Cardiac muscle cell (in vitro differentiated cells and primary cell): ENCODE measurements at regions not wholly inside any gene's neighbourhood (a gene's known extent, or its start where the extent isn't known, plus 50 kb on each side); places are given as distances from the start of the nearest gene placed in this dataset.
A peak's percentile ranks its signal among the peaks of the same experiment; 100 is the strongest.

Source experiments
- DNase-seq, 2 donors: peaks; one replicate each; pipeline versions ENCODE4 v3.0.0 to v3.0.0-alpha.2; 2010 to 2017; ENCODE audit warnings: low read depth in 1 of 2, low spot score in 1 of 2
- H3K27ac ChIP-seq: fragments of 200-600 bp; sonication (generic); 2 replicates; pipeline ENCODE4 v1.5.1; 2016
- H3K27me3 ChIP-seq: fragments of 200-600 bp; sonication (generic); 2 replicates; pipeline ENCODE4 v1.6.0; 2016; ENCODE audit warnings: control low read depth
- H3K36me3 ChIP-seq: fragments of 200-600 bp; sonication (generic); 2 replicates; pipeline ENCODE4 v1.5.1; 2016; ENCODE audit warnings: control low read depth
- H3K4me1 ChIP-seq: fragments of 200-600 bp; sonication (generic); 2 replicates; pipeline ENCODE4 v1.8.1; 2017; ENCODE audit warnings: low read depth, mild to moderate bottlenecking, mixed run types
- H3K4me3 ChIP-seq: fragments of 200-600 bp; sonication (generic); 2 replicates; pipeline ENCODE4 v1.5.1; 2016; ENCODE audit warnings: mild to moderate bottlenecking
- H3K9me3 ChIP-seq: fragments of 200-600 bp; sonication (generic); 2 replicates; pipeline ENCODE4 v1.5.1; 2017; ENCODE audit warnings: low read depth, mild to moderate bottlenecking, control low read depth
- TF ChIP-seq, protein P1 (sequence below): IDR thresholded peaks from 2 replicates; pipeline ENCODE4 v1.5.1; 2012; ENCODE audit warnings: low read depth, mild to moderate bottlenecking, low read length

DNA sequence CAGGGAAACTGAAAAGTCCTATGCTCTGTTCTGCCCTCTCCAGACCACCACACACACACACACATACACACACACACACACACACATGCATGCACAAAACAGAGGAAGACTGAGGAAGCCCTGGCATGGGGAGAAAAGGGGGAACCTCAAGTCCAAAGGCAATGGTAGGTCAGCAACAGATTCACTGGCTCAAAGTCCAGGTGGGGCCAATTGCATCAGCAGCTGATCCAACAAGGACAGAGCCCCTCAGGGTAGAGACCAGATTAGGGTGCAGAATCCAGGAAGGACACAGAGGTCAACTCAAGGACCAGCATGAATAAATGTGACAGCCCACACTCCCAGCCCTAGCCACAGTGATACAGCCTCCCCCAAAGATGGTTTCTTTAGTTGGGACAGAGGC, 425.0 kb upstream of the SOX5 start:
- DNase-seq = no peak
- no peaks in the 10 kb centered on the region for H3K9me3 ChIP-seq

DNA sequence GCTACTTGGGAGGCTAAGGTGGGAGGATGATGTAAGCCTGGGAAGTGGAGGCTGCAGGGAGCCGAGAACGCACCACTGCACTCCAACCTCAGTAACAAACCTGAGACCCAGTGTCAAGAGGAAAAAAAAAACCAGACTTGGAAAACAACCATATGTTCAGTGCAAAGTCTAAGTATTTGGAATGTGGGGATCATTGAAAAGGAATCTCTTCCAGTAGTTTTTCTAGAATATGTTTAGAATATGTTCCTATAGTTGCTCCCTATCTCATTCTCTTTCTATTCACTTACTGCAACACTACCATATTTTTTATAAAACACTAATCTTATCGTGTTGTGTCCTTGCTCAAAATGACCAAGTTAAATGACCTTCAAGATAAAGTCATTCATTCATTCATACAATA, 423.5 kb upstream of the SOX5 start:
- TF ChIP-seq, protein P1, sequence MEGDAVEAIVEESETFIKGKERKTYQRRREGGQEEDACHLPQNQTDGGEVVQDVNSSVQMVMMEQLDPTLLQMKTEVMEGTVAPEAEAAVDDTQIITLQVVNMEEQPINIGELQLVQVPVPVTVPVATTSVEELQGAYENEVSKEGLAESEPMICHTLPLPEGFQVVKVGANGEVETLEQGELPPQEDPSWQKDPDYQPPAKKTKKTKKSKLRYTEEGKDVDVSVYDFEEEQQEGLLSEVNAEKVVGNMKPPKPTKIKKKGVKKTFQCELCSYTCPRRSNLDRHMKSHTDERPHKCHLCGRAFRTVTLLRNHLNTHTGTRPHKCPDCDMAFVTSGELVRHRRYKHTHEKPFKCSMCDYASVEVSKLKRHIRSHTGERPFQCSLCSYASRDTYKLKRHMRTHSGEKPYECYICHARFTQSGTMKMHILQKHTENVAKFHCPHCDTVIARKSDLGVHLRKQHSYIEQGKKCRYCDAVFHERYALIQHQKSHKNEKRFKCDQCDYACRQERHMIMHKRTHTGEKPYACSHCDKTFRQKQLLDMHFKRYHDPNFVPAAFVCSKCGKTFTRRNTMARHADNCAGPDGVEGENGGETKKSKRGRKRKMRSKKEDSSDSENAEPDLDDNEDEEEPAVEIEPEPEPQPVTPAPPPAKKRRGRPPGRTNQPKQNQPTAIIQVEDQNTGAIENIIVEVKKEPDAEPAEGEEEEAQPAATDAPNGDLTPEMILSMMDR = no peak
- Histone ChIP-seq H3K9me3 (no peaks in the 10 kb centered on the region), H3K36me3 (no peaks in the 10 kb centered on the region), H3K4me3 (no peak overlapping the region), H3K27ac (no peak overlapping the region), H3K4me1 (peaks cover 4% of the 10 kb centered on the region), H3K27me3 (no peaks in the 10 kb centered on the region)
- DNase-seq = no peak

More for the DNA sequence above, 425.0 kb upstream of the SOX5 start:
- Histone ChIP-seq H3K4me1 (peaks cover 9% of the 10 kb centered on the region), H3K27me3 (no peaks in the 10 kb centered on the region), H3K36me3 (no peaks in the 10 kb centered on the region), H3K4me3 (no peak overlapping the region), H3K27ac (no peak overlapping the region)
- TF ChIP-seq, protein P1 = no peak

DNA sequence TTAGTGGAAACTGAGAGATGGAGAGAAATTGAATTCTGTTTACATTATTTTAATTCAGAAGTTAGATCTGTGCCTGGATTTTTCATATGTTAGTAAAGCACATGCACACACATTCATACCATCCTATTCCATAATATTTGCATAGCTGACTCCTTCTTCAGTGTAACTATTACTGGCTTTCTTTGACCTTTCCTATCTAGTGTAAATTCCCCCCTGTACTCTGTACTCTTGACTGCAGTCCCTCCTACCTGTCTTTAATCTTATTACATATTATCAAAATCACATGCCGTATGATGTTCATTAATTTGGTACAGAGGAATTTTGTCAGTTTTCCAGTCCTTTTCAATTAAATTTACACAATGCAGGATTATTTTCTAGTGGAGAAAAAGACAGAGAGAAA, 417.0 kb upstream of the SOX5 start:
- Histone ChIP-seq H3K4me3 (no peak overlapping the region), H3K9me3 (no peaks in the 10 kb centered on the region), H3K36me3 (no peaks in the 10 kb centered on the region), H3K27ac (no peak overlapping the region), H3K4me1 (peaks cover 2% of the 10 kb centered on the region), H3K27me3 (no peaks in the 10 kb centered on the region)
- DNase-seq = no peak
- TF ChIP-seq, protein P1 = no peak

DNA sequence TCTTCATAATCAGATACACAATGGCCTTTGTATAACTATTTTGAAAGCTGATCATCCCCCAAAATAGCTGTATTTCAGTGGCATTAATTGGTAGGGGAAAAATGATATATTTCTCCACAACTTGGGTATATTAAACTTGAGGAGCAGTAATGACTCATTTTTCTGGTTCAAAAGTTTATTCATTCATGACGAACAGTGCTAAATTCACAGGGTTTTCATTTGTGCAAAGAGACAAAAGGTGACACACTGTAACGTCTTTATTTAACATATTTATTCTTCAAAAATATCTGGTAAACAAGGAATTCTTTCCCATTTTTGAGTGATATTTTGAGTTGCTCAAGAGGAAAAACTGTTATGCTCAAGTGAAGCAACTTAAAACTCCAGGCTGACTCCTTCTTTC, 415.5 kb upstream of the SOX5 start:
- Histone ChIP-seq H3K27ac (no peak overlapping the region), H3K36me3 (no peaks in the 10 kb centered on the region), H3K4me3 (no peak overlapping the region), H3K4me1 (peaks cover 2% of the 10 kb centered on the region), H3K9me3 (no peaks in the 10 kb centered on the region), H3K27me3 (no peaks in the 10 kb centered on the region)
- DNase-seq = no peak
- TF ChIP-seq, protein P1 = no peak

DNA sequence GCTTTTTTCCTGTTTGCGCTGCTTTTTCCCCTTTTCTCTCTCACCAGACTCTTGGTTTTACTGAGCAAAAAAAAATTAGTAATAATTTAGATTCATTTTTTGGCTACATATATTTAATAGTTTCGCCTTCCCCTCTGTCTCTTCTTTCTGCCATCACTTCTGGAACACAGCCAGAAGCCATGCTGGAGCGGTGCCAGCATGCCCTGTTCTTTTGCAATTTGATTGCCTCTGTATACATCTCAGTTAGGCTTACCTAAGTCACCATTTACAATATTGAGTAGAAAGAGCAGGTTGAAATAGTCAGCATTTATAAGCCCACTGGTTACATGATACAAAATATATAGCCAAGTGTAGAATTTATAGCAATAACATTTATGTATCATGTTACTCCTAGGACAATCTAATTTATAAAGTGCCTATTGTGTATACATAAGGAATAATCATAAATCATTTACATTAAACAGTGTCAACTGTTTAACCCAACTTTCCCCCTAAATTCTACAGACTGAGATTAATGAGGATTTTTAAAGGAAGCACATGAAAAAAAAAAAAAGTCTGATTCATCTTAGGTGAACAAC, 413.8 kb upstream of the SOX5 start:
- Histone ChIP-seq H3K4me3 (no peak overlapping the region), H3K4me1 (peaks cover 2% of the 10 kb centered on the region), H3K27me3 (no peaks in the 10 kb centered on the region), H3K36me3 (no peaks in the 10 kb centered on the region), H3K9me3 (no peaks in the 10 kb centered on the region), H3K27ac (no peak overlapping the region)
- DNase-seq = peak in 1 of 2 donors; percentile 34
- TF ChIP-seq, protein P1 = no peak
